GM19438 (cell line): ENCODE measurements at regions not wholly inside any gene's neighbourhood (a gene's known extent, or its start where the extent isn't known, plus 50 kb on each side); places are given as distances from the start of the nearest gene placed in this dataset.
"Not testable (repeated sequence)": the region's sequence is repeated elsewhere in the genome, so short reads cannot be mapped to it uniquely, and the experiment has no call there.

Source experiments
- ATAC-seq: cut with Tn5 transposase; IDR thresholded peaks from one replicate; pipeline ENCODE4 v1.9.1; 2021; ENCODE audit warnings: low read depth; ENCODE audit not compliant: unreplicated experiment

GRCh38 chr20:1845163-1845523 lies 50.1 kb upstream of the SIRPA start:
- peak; percentile 40 for ATAC-seq

GRCh38 chr20:1844325-1845162 lies 50.7 kb upstream of the SIRPA start:
- ATAC-seq, result peak; percentile 96

GRCh38 chr20:1842281-1842680 lies 52.9 kb upstream of the SIRPA start:
- no peak for ATAC-seq

GRCh38 chr20:1841554-1842140 lies 53.6 kb upstream of the SIRPA start:
- ATAC-seq, result no peak

- ATAC-seq, result no peak
These were observed 54.2 kb upstream of the SIRPA start for GRCh38 chr20:1840817-1841553.

- not testable (repeated sequence) for ATAC-seq
These were observed 55.6 kb upstream of the SIRPA start for GRCh38 chr20:1839376-1840317.

GRCh38 chr20:1838556-1839279 lies 56.5 kb upstream of the SIRPA start:
- no peak for ATAC-seq

GRCh38 chr20:1835186-1836035 lies 59.8 kb upstream of the SIRPA start:
- no peak for ATAC-seq

GRCh38 chr20:1833728-1834726 lies 61.2 kb upstream of the SIRPA start:
- no peak for ATAC-seq

- no peak for ATAC-seq
These were observed 62.0 kb upstream of the SIRPA start for GRCh38 chr20:1833216-1833615.

GRCh38 chr20:1832634-1833033 lies 62.6 kb upstream of the SIRPA start:
- ATAC-seq, result no peak

- ATAC-seq, result no peak
These were observed 63.6 kb upstream of the SIRPA start for GRCh38 chr20:1831606-1832005.

GRCh38 chr20:1831096-1831495 lies 64.1 kb upstream of the SIRPA start:
- ATAC-seq, result no peak

GRCh38 chr20:1830240-1830639 lies 65.0 kb upstream of the SIRPA start:
- ATAC-seq, result no peak

GRCh38 chr20:1829531-1829930 lies 65.7 kb upstream of the SIRPA start:
- no peak for ATAC-seq

- no peak for ATAC-seq
These were observed 66.4 kb upstream of the SIRPA start for GRCh38 chr20:1828786-1829131.

- ATAC-seq, result no peak
These were observed 67.0 kb upstream of the SIRPA start for GRCh38 chr20:1827974-1828785.
